ENCODE measurements at regions not wholly inside any gene's neighbourhood (a gene's known extent, or its start where the extent isn't known, plus 50 kb on each side); places are given as distances from the start of the nearest gene placed in this dataset.
A peak's percentile ranks its signal among the peaks of the same experiment; 100 is the strongest.
"Not testable (repeated sequence)": the region's sequence is repeated elsewhere in the genome, so short reads cannot be mapped to it uniquely, and the experiment has no call there.

DNA sequence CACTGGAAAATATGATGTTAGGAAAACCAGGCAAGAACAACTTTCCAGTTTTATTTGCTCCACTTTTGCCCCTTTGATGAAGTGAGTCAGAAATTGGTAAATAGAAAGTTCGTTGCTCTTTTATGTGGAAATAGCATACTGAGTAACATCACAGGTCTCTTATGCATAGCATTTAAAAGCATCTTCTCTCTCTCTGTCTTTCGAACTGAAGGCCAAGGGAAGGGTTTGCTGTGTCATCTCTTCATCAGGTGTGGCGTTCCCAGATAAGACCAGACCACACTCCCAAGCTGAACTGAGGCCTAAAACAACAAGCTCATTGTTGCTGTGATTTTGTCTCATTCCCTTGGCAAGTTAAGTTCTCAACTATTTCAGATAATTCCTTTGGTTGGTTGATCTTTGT, 131.8 kb upstream of the GRB10 start:
- DNase-seq: no peak

DNA sequence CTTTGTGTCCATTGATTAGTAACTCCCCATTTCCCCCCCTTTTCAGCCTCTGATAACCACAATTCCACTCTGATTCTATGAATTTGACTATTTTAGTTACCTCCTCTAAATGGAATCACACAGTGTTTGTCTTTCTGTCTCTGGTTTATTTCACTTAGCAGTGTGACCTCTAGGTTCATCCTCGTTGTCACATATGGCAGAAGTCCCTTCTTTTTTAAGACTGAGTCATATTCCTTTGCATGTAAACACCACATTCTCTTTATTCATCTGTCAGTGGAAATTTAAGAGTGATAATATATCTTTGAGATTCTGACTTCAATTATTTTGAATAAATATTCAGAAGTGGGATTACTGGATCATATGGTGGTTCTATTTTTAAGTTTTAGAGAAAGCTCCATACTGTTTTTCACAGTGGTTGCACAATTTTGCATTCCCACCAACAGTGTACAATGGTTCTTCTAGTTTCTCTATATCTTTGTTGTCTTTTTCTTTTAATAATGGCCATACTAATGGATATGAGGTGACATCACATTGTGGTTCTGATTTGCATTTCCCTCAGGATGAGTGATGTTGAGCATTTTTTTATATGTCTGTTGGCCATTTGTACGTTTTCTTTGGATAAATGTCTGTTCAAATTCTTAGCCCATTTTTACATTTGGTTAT, 126.1 kb upstream of the GRB10 start:
- DNase-seq: no peak

DNA sequence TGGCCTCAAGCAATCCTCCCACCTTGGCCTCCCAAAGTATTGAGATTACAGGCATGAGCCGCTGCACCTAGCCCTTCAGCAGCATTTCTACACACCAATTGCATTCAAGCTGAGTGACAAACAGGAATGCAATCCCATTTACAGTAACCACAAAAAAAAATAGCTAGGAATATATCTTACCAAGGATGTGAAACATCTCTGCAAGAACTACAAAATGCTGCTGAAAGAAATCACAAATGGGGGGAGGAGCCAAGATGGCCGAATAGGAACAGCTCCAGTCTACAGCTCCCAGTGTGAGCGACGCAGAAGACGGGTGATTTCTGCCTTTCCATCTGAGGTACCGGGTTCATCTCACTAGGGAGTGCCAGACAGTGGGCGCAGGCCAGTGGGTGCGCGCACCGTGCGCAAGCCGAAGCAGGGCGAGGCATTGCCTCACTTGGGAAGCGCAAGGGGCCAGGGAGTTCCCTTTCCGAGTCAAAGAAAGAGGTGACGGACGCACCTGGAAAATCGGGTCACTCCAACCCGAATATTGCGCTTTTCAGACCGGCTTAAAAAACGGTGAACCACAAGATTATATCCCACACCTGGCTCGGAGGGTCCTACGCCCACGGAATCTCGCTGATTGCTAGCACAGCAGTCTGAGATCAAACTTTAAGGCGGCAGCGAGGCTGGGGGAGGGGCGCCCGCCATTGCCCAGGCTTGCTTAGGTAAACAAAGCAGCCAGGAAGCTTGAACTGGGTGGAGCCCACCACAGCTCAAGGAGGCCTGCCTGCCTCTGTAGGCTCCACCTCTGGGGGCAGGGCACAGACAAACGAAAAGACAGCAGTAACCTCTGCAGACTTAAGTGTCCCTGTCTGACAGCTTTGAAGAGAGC, 116.1 kb upstream of the GRB10 start:
- DNase-seq: not testable (repeated sequence)

DNA sequence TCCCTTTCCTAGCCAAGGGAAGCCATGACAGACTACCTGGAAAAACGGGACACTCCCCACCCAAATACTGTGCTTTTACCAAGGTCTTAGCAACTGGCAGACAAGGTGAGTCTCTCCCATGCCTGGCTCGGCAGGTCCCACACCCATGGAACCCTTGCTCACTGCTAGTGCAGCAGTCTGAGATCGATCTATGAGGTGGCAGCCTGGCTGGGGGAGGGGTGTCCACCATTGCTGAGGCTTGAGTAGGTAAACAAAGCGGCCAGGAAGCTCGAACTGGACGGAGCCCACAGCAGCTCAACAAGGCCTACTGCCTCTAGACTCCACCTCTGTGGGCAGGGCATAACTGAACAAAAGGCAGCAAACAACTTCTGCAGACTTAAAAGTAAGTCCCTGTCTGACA, 104.4 kb upstream of the GRB10 start:
- not testable (repeated sequence) for DNase-seq

DNA sequence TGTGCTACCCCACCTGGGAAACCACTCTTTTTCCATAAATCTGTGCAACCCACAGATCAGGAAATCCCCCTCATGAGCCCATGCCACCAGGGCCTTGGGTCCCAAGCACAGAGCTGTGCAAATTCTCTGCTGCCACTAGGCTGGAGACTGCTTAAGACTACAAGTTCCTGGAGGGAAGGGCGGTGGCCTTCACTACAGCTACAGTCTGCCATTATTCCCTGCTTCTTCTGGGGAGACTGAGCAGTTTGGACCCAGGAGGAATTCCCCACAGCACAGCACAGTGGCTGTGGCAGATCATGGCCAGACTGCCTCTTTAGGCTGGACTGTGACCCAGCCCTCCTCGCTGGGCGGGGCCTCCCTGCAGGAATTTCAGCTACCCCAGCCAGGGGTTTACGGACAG, 89.7 kb upstream of the GRB10 start:
- no peak for DNase-seq

DNA sequence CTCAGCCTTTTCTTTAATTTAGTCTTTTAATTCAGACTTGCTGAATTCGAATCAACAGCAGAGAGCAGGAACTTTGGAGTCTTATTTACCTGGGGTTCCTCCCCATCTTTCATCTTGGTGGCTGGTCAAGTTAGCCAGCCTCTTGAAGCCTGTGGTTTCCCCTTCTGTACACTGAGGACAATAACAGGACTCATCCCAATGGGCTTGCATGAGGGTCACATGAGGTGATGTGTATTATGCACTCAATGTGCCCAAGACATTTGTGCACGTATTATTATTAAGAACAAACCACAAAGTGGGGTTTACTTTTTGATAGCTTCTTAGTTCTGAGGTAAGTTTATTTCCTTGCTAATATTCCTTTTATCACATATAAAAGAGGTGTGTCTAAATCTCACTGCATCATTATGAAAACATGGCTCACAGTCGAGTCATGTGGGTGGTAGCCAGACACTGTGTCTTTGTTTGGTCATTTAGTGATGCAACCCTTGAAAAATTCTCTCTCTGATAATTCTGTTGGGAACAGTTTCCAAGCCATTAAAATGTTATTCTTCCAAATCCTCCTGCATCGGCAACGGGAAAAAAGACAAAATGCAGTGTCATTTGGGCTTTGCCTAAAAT, 86.5 kb upstream of the GRB10 start:
- no peak for DNase-seq

DNA sequence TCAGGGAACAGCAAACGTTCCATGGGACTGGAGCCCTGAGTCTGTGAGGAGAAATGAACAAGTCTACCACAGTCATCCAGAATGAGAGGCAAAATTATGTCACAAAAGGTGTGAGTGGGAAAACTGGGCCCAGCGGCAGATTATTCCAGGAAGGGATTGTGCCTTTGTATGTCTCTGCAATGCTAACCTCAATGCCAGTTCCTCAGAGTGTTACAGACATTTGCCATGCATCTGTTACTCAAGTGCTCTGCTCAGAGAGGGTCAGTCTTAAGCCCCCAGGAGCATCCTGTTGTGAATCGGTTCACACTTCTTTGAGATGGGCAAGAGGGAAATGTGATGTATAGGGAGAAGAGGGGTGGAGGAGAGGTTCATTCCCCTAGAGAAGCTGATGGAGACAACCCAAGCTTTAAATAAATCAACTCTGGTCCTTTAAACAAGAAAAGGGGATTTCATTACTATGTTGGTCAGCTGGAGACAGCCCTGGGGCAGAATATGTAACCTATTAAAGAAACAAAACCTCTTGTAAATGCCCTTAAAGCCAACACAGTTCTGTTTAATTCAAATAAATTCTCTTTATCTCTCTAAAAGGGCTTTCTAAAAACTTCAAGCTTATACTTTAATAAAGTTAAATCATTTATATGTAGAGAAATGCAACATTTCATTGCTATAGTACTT, 85.9 kb upstream of the GRB10 start:
- DNase-seq: no peak

DNA sequence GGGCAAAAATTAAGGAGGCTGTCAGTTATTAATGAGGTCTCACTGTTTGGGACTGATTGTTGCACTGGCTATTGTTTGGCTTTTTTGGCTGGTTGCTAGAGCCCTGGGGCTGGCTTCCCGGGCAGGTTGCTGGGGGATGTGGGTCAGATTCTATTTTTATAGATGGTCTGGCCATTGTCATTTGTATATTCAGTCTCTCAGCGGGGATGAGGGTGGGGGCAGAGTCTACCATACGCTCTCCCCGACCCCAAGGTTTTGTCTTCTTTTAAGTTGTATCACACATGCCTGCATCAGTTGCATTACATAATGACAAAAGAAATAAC, 84.3 kb upstream of the GRB10 start:
- DNase-seq: no peak

DNA sequence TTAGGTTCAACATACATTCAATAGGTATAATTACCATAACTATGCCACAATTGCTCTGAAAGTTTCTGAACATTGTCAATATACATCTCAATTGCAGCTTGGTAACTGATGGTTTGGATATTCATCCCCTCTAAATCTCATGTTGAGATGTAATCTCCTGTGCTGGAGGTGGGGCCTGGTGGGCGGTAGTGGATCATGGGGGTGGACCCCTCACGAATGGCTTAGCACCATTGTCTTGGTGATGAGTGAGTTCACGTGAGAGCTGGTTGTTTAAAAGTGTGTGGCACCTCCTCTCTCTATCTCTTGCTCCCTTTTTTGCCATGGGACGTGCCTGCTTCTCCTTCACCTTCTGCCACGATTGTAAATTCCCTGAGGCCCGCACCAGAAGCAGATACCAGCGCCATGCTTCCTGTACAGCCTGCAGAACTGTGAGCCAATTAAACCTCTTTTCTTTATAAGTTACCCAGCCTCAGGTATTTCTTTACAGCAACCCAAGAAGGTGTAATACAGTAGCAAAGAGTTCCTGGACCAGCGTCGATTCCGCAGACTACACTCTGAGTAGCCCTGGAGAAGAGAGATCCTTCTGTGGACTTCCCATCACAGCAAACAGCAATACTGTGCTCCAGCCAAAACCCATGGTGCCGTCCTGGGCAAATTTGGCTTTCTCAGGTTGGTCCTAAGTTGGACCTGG, 83.8 kb upstream of the GRB10 start:
- no peak for DNase-seq

DNA sequence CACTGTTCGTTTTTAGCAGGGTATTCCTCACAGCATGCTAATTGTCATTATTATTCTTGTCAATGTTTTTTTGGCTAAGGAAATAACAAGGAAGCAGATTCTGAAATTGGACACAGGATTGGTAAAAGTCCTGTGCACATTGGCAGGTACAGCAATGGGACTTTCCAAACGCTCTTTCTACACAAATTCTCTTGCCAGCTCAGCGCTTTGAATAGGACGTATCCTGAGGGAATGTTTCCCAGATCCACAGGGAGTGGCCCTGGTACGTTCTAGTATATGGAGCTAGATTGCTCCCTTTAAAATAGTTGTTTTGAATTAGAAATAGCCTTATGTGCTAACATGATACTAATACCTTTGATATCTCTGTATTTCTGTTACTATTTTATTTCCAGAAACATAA, 82.8 kb upstream of the GRB10 start:
- no peak for DNase-seq

DNA sequence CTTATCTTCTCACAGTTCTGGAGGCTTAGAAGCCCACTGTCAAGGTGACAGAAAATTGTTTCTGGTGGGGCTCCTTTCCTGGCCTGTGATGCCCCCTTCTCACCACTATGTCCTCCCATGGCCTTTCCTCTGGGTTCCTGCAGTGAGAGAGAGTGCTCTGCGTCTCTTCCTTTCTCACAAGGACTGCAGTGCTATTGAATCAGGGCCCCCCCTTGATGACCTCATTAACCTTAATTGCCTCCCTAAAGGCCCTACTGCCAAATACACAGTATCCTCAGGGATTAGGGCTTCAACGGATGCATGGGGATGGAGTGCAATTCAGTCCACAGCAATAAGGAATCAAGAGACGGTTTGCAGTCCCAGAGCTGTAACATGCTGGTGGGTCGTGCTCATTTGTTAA, 82.0 kb upstream of the GRB10 start:
- DNase-seq: no peak

DNA sequence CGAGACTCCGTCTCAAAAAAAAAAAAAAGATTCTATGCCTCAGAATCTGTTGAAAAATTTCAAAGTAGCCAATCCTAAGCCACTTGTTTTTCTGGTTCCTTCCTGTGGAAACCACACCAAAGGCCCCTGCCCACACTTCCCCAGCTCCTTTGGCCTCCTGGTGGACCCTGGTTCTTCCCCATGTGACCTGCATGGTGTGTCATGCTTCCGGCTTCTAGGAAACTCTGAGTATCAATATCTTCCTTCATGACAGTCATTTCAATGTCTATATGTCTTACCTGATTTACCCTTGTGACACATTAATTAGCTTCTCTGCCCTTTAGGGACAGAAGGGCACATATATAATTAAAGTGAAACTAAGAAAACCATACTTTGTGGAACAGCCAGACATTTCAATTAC, 80.4 kb upstream of the GRB10 start:
- peak; percentile 8 for DNase-seq

DNA sequence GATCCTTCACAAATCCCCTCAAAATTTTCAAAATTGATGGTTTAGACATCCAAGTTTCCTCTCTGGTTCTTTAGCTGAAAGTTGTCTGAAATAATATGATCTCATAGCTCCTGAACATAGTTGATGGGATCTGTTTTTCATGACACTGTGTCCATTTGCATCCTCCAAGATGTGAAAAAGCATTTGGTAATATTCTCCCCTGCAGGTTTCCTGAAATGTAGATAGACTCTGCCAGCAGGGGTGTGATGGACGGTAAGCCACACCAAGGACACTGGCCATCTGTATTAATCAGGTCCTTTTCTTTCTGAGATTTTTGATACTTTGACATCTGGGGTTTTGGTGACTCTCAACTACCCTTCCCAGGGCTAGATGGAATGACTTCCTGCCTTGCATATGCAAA, 79.6 kb upstream of the GRB10 start:
- no peak for DNase-seq

DNA sequence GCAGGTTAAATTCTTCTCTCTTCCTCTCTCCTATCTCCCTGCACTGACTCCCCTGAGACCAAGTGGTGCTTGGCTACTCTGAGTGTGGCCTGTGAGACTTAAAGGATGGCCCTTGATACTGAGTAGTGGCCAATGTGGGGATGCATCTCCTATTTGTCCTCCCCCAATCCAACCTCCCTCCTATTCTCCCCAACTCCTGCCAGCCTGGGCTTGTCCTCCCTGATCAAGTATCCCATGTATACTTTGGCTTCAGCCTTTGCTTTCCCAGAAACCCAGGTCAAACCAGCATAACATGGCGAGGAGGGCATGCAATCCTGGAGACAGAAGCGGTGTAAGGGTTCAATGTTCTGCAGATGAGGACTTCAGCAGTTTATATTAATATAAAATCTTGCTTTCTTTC, 77.9 kb upstream of the GRB10 start:
- no peak for DNase-seq

DNA sequence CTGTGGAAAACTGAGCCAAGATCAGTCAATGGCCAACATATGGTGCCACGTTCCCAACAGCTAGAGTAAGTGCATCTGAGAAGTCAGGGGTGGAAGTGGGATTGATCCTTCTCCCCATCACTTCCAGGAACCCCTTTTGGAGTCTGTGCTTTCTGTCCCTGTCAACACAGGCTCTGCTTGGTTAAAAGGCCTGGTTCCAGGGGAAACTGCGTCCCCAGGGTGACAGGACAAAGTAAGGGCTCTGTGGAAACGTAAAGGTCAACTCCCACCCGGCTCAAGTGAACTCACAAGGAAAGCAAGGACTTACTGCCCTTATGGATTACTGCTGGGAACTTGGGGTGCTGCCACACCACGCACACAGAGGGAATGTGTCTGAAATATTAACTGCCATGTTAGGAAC, 77.5 kb upstream of the GRB10 start:
- no peak for DNase-seq

DNA sequence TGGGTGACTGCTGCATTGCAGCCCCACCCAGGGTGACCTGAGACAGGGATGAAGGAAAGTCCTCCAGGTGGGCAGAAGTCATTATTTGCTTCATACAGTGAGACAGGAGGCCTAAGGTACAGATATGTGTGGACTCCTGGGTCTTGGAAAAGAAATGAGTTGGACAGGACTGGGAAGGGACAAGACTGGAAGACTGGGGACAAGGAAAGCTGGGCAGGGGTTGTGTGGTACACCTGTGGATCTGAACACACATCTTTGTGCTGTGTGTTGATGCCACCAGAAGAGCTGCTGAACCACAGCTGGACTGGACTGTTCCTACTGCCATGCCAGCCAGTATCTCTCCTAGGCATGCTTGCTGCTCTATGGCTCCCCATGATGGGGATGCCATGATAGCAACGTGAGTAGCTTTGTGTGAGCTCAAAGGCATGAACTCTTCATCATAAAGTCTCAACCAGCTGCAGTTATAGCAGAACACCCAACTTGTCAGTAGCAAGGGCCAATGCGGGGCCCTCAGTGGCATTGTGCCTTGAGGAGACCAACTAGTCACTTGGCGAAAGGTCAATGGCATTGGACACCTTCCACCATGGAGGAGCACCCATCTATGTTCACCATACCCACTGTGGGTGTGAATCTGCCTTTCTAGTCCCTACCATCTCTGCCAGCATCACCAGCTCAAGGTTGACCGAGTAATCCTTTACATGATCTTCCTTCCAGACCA, 76.0 kb upstream of the GRB10 start:
- no peak for DNase-seq

DNA sequence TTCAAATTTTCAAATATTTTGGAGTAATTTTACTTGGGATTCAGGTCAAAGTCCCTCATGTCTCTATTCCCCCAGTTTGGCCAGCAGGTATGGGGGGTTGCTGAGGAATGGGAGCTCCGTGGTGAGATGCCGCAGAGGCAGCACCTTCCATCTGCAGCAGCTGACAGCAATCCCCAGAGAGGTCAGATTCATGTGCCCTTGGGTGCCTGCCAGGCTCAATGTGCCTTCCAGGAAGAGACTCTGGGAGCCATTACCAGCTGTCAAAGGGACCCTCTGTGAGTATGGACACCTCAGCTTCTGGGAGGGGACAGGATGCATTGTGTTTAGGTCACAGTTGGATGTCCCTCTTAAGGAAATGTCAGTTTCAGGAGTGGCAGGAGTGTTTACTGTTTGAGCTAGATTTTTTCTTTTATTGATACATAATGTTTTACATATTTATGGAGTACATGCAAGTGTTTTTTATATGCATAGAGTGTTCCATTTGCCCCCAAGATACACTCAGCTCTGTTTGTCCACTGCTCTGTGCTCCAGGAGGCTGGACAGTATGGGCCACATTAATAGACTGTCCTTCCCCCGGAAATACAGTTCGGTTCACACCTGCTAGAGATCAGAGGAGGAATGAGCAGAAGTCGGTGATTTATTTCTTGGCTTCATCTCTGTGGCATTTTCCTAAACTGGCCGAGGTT, 75.3 kb upstream of the GRB10 start:
- DNase-seq: no peak

DNA sequence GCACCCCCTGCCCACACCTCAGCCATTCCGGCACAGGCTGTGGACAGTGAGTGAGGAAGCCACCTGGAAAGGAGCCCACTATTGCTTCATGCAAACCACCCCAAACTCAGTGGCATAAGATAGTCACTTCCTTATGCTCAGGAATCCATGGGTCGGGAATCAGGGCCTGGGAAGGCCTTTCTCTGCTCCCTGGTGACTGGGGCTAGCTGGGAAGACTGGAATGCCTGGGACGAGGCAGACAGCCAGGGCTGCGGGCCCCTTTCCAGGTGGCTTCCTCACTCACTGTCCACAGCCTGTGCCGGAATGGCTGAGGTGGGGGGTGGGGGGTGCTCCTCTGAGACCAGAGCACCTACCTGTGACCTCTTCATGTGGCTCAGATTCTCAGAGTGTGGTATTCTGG, 74.1 kb upstream of the GRB10 start:
- no peak for DNase-seq

DNA sequence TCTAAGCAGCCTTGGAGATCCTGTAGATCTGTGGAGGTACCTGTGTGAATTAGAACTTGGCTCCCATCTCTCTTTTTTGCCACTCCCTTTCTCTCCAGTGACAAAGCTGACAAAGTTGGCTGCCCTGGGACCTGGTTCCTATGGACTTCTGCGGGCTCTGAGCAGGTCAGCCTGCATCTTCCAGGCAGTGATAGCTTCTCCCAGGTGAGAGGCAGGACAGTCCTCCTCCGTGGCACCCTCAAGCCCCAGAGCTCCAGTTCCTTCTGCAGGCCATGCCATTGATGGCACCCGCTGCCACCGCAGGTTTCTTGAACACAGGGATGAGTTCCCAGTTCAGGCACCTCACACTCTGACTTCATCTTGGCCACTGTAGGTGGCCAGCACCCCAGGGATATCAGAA, 73.5 kb upstream of the GRB10 start:
- no peak for DNase-seq

DNA sequence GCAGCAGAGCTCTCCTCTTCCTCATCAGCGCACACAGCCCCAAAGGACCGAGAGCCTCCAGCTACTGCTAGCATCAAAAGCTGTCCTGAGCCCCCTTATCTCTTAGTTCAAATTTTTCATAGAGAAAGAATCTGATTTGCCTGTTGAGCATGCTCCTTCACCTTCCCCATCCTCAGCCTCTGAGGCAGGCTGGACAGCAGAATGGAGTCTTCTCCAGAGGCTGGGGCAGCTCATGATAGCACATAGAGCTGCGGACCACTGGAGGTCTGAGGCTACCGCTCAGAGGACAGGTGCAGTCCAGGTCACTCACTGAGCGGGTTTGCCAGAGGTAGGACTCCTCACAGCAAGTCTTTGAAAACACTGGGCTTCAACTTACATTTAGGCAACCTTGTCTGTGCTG, 72.8 kb upstream of the GRB10 start:
- DNase-seq: no peak

DNA sequence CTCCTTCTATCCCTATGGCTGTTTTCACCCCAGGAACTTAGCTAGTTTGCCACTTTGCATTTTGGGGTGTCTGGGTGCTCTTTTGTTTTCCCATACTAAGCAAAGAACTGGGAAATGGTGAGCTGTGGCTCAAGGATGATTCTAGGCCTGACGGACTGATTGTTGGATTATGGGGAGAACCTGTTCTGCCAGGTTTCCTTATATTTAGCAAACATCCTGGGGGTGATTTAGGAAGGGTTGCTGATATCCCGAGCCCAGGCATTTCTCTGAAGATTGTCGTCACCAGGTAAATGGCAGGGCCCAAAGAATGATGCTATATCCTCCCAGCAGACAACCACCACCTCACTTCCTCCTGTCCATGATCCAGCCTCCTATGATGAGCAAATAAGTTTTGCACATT, 72.1 kb upstream of the GRB10 start:
- DNase-seq: no peak

DNA sequence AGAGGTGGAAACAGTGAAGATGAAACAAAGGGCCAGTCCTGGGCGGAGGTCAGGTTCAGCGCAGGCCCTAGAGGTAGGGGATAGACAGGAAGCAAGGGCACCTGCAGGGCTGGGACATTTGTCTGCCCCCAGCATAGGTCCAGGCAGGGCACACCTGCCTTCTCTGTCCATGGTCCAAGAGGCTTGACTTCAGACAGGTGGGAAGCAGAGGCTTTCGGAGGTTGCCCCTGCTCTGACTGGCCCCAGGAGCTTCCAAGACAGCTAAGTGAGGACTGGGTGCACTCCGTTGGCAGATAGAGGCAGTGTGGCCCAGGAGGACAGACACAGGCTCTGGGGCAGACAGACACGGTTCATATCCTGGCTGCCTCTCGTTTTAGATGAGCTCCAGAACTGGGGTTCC, 71.6 kb upstream of the GRB10 start:
- DNase-seq: no peak

Data from stimulated activated CD4-positive, alpha-beta T cell treated with anti-CD3 and anti-CD28 coated beads, Interleukin-1b, Interleukin-23, amount 100 ng/mL, for 48 hours (primary cell).